Activated T-cell treated with anti-CD3 and anti-CD28 coated beads, Interleukin-2, amount 50 U/mL, for 4 hours (primary cell): ENCODE measurements at regions not wholly inside any gene's neighbourhood (a gene's known extent, or its start where the extent isn't known, plus 50 kb on each side); places are given as distances from the start of the nearest gene placed in this dataset.

ENCODE experiments used
- ATAC-seq, 2 donors: fragments of 200-7000 bp; cut with Tn5 transposase; one replicate each; pipeline ENCODE4 v1.10.0; 2021
- DNase-seq: peaks from one replicate; pipeline ENCODE4 v3.0.0-alpha.2; 2020
- H3K27me3 Mint-ChIP-seq: one replicate; pipeline ENCODE4 v1.8.0; 2021; ENCODE audit warnings: low read depth, mixed read lengths
- H3K36me3 Mint-ChIP-seq: one replicate; pipeline ENCODE4 v1.8.0; 2022; ENCODE audit warnings: mixed read lengths; ENCODE audit not compliant: insufficient read depth
- H3K4me1 Mint-ChIP-seq: one replicate; pipeline ENCODE4 v1.8.0; 2021; ENCODE audit warnings: low read depth, mixed read lengths
- H3K4me3 Mint-ChIP-seq: one replicate; pipeline ENCODE4 v1.8.0; 2021; ENCODE audit warnings: mild to moderate bottlenecking, moderate library complexity, mixed read lengths
- H3K9me3 Mint-ChIP-seq: one replicate; pipeline ENCODE4 v1.8.0; 2021; ENCODE audit warnings: mixed read lengths

DNA sequence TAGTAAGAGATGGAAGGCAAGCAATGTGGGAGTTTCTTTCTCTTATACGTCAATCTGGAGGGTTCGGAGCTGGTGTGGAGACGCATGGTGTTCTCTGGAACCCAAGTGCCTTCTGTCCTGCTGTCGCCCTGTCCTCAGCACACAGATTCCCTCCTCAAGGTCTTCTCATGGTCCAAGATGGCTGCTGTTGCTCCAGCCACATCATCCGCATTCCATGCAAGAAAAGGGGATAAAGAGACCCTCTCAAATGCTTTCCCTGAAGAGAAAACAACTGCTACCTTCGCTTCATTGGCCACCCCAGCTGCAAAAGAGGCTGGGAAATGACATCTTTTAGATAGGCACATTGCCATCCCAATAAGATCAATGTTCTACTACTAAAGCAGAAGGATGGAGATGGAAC is 151.2 kb downstream of the ANKRD60 start:
- Mint-ChIP-seq H3K27me3 (peaks cover 18% of the 10 kb centered on the region), H3K4me1 (peaks cover 4% of the 10 kb centered on the region), H3K9me3 (no peaks in the 10 kb centered on the region), H3K4me3 (no peak overlapping the region), H3K36me3 (no peaks in the 10 kb centered on the region)
- DNase-seq = no peak
- no peak for ATAC-seq

DNA sequence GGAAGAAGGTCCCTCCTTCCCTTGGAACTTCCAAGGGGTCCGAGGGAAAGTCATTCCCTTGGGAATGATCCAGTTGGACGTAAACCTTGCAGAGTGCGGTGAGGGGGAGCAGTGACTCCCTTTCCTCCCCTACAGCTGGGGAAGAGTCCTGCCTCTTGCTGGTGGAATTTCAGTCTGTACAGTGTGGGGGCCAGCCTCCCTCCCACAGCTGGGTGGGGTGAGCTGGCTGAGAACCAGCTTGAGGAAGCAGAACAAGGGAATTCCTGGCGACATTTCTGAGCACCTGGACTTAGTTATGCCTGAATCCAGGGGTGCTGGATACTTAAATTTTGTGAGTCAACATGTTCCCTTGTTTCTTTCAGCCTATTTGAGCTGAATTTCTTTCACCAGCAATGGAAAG is 152.0 kb downstream of the ANKRD60 start:
- Mint-ChIP-seq H3K9me3 (no peaks in the 10 kb centered on the region), H3K4me3 (no peak overlapping the region), H3K4me1 (peaks cover 4% of the 10 kb centered on the region), H3K36me3 (no peaks in the 10 kb centered on the region), H3K27me3 (peaks cover 23% of the 10 kb centered on the region)
- DNase-seq (no peak), ATAC-seq (no peak)

DNA sequence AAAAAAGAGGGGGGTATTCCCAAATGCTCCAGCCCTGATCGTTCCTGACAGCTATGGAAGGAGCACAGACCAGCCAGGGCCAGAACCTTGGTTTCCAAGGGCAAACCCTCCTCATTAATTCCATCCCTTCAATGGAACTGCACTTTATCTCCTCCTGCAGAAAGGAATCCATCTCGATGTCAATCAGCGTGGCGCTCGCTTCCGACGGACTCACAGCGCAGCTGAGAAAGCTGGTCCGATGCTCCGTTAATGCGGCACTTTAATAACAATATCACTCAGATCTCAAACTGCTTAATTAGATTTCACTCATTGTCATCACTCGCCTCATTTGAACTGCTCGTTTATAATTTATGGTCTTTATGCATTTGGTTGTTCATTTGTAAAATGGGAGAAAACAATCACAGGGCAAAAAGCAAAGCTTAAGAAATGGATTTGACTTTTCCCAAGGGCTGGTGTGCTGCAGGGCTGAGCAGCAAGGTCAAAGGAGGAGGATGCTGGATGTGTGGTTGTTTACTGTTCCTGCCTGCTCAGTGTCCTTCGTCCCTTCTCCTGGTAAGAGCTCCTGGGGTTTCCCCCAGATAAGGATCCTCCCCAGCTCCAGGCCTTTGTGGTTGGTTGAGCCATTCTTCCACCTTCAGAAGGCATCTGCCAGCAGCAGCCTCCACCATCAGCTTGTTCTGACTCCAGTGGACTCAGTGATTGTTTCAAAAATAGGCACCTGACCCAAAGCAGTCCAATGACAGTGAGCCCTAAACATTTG is 152.7 kb downstream of the ANKRD60 start:
- no peaks in the 10 kb centered on the region for H3K9me3 Mint-ChIP-seq
- H3K4me3 Mint-ChIP-seq = no peak overlapping the region
- peaks cover 27% of the 10 kb centered on the region for H3K27me3 Mint-ChIP-seq
- ATAC-seq (no peak), DNase-seq (no peak)
- H3K4me1 Mint-ChIP-seq = peaks cover 4% of the 10 kb centered on the region
- H3K36me3 Mint-ChIP-seq = no peaks in the 10 kb centered on the region

DNA sequence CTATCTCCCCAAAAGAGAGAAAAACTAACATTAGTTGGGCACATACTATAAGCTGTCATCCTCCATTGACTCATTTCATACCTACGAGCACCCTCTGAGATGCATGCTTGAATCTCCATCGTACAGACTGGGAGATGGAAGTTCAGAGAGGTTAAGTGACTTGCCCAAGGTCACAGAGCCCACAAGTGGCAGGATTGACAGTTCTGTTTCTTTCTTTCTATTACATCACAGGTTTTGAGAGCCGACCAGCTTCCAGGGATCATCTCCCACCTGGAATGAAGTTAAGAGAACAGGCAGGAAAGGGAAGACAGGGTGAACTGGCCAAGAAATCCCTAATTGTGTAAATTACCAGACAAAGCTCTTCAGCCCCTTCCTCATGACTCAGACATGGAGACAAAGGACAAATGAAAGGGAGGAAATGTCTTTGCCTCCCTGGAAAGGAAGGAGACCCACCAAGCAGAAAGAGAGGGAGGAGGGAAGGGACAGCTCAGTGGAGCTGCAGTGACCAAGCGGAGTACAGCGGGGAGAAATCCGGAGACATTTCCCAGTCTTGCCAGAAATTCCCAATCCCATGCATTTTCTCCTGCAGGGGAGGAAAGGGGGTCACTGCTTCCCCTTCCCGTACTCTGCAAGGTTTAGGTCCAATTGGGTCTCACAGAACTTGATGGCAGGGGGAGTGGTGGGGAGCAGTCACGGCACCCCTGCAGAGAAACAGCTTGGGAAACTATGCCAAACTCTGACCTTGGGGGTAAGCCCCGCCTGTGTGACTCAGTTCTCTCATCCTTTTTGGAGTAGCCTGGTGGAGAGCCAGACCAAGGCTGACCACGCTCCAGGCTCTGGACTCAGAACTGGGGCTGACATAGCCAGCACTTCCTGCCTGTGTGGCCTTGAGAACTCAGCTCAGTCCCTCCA is 154.3 kb downstream of the ANKRD60 start:
- Mint-ChIP-seq H3K27me3 (peaks cover 30% of the 10 kb centered on the region), H3K9me3 (no peaks in the 10 kb centered on the region), H3K36me3 (no peaks in the 10 kb centered on the region), H3K4me1 (peaks cover 4% of the 10 kb centered on the region), H3K4me3 (no peak overlapping the region)
- no peak for DNase-seq
- ATAC-seq = no peak

DNA sequence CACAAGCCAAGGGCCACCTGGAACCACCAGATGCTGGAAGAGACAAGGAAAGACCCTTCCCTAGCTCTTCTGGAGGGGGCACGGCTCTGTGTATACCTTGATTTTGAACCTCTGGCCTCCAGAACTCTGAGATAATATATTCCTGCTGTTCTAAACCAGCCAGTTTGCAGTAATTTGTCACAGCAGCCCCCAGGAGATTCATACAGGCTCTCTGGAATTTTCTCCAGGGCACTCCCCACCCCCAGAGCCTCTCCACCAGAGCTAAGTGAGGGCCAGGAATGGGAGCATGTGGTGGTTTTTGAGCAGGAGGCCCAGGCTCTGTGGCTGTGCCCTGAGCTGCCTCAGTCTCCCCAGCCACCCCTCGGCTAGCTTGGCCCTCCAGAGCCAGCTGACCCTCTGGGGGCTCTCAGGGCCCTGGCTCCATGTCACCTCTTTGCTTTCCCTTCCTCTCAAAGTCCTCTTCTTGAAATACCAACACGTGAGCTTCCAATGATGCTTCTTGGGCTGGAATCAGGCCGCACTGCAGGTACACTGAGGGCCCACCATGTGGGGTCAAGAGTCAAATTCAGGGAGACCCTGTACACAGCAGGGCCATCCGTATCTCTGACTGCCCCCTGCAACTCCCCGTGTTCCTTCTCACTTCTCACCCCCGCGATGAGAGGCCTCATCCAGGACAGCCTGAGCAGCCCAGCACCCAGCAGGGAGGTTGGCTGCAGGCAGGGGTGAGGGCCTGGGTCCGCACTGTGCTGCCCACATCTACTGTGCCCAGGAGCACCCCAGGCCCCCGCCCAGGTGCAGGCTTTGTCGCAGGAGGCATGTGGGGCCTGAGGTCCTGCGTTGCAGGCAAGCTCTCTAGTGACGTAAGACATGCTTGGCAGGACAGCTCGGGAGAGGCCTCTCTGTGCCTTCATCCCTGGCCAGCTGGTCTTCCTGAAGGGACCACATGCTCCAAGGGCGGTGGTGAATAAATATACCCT is 155.5 kb downstream of the ANKRD60 start:
- H3K9me3 Mint-ChIP-seq = no peaks in the 10 kb centered on the region
- H3K36me3 Mint-ChIP-seq = no peaks in the 10 kb centered on the region
- H3K4me1 Mint-ChIP-seq = peaks cover 4% of the 10 kb centered on the region

DNA sequence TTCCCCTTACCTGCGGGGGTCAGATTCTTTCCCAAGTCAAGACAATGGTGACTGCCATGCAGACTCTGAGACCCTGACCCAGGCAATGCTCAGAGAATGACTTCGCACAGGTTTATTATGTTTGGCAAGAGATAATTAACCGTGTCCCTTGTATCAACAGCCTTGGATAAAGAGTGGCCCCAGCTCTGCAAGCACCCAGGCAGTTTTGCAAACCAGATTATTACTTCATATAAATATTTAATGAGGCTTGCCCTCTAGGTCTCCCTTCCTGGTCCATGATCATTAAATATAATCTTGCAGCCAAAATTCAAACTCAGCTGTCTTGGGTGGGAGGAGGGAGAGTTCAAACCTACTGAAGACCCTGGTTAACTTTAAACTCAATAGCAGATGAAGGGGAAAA is 156.5 kb downstream of the ANKRD60 start:
- no peak for DNase-seq
- Mint-ChIP-seq H3K9me3 (no peaks in the 10 kb centered on the region), H3K27me3 (peaks cover 32% of the 10 kb centered on the region), H3K4me3 (no peak overlapping the region), H3K36me3 (no peaks in the 10 kb centered on the region), H3K4me1 (peaks cover 4% of the 10 kb centered on the region)
- no peak for ATAC-seq

More for the DNA sequence above, 155.5 kb downstream of the ANKRD60 start:
- Mint-ChIP-seq H3K27me3 (peaks cover 32% of the 10 kb centered on the region), H3K4me3 (no peak overlapping the region)
- ATAC-seq = no peak
- no peak for DNase-seq

DNA sequence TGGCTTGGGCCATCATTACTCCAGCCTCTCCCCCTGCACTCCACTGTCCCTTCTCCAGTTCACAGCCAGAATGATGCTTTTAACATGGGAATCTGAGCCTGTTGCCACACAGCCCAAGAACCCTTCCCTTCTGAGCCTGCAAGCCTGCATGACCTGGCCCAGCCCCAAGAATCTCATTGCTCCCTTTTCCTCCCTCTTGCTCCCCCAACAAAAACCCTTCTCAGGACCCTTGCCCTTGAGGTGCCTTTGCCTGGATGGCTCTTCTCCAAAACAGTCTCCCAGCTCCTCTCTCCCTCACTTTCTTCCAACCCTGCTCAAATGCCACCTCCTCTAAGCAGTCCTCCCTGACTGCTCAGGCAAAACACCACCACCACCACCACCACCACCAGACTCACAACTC is 157.2 kb downstream of the ANKRD60 start:
- peaks cover 4% of the 10 kb centered on the region for H3K4me1 Mint-ChIP-seq

DNA sequence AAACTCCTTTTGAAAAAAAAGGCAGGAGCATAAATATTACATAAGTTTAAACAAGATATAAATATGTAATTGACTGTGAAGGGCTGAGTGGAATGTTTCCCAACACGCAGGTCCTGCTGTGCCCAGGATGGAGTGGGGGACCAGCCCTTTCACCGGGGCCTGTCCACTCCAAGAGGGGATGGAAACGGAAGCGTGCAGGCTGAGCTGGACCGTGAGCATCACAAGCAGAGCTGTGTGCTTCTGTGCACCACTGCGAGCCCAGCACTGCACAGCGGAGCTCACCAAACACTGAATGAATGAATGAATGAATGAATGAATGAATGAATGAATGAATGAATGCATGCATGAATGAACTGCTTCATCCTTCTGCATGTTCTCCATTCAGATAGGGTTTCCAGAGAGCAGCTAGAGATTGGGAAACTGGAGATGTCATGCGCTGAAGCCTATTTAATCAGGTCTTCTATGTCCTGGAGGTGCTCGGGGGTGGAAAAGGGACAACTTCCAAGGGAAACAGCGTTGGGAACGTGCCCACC is 157.7 kb downstream of the ANKRD60 start:
- no peak for DNase-seq
- H3K36me3 Mint-ChIP-seq = no peaks in the 10 kb centered on the region
- H3K9me3 Mint-ChIP-seq = no peaks in the 10 kb centered on the region
- no peak for ATAC-seq
- H3K4me1 Mint-ChIP-seq = peaks cover 4% of the 10 kb centered on the region
- peaks cover 34% of the 10 kb centered on the region for H3K27me3 Mint-ChIP-seq
- H3K4me3 Mint-ChIP-seq = no peak overlapping the region

More for the DNA sequence above, 157.2 kb downstream of the ANKRD60 start:
- DNase-seq = no peak
- Mint-ChIP-seq H3K9me3 (no peaks in the 10 kb centered on the region), H3K4me3 (no peak overlapping the region), H3K27me3 (peaks cover 34% of the 10 kb centered on the region), H3K36me3 (no peaks in the 10 kb centered on the region)
- ATAC-seq = no peak

DNA sequence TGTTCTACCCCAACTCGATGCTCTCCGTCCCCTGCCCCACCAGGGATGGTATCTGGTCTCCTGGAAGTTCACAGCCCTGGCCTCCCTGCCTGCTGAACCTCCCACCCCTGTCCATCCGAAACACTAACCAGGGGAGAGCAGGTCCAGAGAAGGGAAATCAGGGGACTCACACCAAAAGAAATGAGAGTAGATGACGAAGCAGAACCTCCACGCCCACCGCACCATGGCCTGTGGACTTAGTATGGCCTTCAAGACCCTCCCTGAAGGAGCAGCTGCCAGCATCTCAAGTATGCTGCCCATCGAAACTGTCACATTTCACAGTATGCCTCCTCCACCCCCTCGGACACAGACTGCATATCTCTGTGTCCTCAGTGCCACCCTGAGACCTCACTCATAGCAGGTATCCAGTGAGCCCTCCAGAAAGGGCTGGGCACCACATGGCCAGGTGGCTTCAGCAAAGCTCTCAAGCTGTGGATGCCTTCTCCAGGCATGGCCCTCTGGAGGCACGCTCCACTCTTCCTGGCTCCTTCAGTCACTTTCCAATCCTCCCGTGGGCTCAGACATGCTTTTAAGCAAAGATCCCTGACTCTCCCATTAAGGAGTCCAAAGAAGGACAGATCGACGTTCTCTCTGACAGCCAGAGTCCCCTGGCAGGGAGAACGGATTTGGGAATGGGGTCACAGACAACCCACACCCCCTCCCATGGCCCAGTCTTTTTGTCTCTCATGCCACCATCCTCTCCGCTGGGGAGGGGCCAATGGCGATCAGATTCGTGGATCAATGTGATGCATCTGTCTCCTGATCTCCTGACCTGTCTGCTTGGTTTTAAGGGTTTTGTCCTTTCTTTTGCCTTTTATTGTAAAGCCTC is 158.4 kb downstream of the ANKRD60 start:
- H3K9me3 Mint-ChIP-seq = no peaks in the 10 kb centered on the region
- no peak overlapping the region for H3K4me3 Mint-ChIP-seq
- no peaks in the 10 kb centered on the region for H3K36me3 Mint-ChIP-seq
- ATAC-seq (no peak), DNase-seq (no peak)
- H3K27me3 Mint-ChIP-seq = peaks cover 36% of the 10 kb centered on the region
- peaks cover 4% of the 10 kb centered on the region for H3K4me1 Mint-ChIP-seq

DNA sequence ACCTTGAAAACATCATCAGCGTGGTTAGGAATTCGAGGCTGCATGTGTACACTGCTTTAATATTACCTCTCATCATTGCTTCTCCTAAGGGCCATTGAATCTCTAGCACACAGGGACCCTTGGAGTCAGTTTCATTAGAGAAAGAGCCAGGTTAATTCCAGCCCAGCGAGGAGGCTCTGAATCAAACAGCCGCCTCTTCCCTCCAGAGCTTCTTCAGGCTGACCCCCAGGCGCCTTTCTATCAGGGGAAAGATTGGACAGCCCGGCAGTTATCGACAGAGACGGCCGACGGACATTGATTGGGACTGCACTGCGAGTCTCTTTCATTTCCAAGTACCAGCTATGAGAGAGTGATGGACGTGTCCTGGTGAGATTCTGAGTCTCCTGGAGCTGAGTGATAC is 159.2 kb downstream of the ANKRD60 start:
- Mint-ChIP-seq H3K4me1 (peaks cover 1% of the 10 kb centered on the region), H3K9me3 (no peaks in the 10 kb centered on the region)

DNA sequence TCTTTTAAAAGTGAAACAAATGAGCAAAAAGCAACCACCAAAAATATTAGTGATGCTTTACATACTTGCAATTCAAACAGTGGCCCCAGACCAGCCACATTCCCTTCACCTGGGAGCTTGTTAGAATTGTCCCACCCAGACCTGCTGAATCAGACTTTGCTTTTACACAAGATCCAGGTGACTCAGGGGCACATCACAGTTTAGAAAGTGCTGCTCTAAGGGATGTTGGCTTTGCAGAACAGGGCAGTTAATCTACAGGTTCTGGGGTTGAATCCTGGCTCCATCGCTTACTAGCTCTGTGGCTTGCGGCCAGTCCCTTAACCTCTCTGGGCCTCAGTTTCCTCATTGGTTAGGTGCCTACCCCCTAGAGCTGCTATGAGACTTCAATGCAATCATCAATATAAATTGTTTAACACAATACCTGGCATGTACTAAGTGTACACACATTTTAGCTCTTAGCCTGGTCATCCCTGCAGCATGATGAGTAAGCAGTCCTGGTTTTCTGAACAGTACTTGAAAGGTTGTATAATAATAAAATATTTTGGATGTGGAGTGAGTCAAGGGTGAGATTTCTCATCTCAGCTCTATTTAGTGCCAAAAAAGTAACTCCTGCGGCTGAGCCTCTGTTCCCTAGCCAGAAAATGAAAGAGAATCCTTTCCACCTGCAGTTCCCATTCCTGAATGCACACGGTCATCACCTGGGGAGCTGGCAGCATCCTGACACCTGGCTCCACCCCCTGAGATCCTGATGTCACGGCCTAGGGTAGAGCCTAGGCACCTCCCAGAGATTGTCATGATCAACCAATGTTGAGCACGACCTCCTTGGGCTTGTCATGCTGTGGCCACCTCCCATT is 162.7 kb downstream of the ANKRD60 start:
- DNase-seq = no peak
- Mint-ChIP-seq H3K9me3 (peaks cover 14% of the 10 kb centered on the region), H3K4me1 (no peaks in the 10 kb centered on the region), H3K27me3 (peaks cover 14% of the 10 kb centered on the region), H3K4me3 (no peak overlapping the region), H3K36me3 (no peaks in the 10 kb centered on the region)
- no peak for ATAC-seq

More for the DNA sequence above, 159.2 kb downstream of the ANKRD60 start:
- ATAC-seq (no peak), DNase-seq (no peak)
- no peak overlapping the region for H3K4me3 Mint-ChIP-seq
- peaks cover 38% of the 10 kb centered on the region for H3K27me3 Mint-ChIP-seq
- no peaks in the 10 kb centered on the region for H3K36me3 Mint-ChIP-seq

DNA sequence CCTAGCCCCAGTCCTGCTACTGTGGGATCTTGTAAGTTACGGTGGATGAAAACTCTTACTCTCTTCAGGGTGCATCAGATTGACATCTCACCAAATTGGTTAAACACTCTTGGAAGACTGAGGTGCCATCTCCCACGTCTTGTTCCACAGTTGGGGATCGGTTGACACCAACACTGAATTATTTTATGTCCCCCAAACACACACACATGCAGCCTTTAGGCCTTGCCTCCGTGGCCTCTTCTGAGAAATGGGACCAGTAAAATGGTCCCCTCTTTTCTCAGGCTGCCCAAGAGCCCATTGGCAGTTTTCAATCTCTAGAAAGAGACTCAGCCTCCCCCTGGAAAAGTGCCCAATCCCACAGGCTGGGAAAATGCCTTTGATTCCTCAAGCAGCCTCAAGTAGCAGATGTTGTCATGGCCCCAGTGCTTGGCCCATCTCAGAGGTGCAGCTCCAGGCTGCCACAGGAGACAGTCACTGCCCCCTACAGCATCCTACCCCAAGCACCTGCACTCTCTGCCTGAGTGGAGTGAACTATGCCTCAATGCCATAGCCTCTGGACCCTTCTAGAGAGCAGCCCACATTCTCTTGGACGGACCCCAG is 163.9 kb downstream of the ANKRD60 start:
- Mint-ChIP-seq H3K4me1 (no peaks in the 10 kb centered on the region), H3K27me3 (peaks cover 13% of the 10 kb centered on the region), H3K36me3 (no peaks in the 10 kb centered on the region), H3K9me3 (peaks cover 17% of the 10 kb centered on the region), H3K4me3 (no peak overlapping the region)
- DNase-seq (no peak), ATAC-seq (no peak)
